Mesodermal cell (in vitro differentiated cells): ENCODE measurements at regions not wholly inside any gene's neighbourhood (a gene's known extent, or its start where the extent isn't known, plus 50 kb on each side); places are given as distances from the start of the nearest gene placed in this dataset.
"Not testable (repeated sequence)": the region's sequence is repeated elsewhere in the genome, so short reads cannot be mapped to it uniquely, and the experiment has no call there.

Experiments used
- H3K27ac ChIP-seq: 2 replicates; pipeline ENCODE4 v1.7.0; 2013; ENCODE audit warnings: mild to moderate bottlenecking, low read depth, low read length, moderate library complexity; ENCODE audit not compliant: severe bottlenecking
- H3K36me3 ChIP-seq: 2 replicates; pipeline ENCODE4 v1.7.1; 2013; ENCODE audit warnings: mild to moderate bottlenecking, low read length, moderate library complexity; ENCODE audit not compliant: control insufficient read depth, insufficient read depth
- H3K4me1 ChIP-seq: one replicate; pipeline ENCODE4 v1.7.1; 2013; ENCODE audit warnings: mild to moderate bottlenecking, low read length; ENCODE audit not compliant: insufficient read depth, control insufficient read depth, poor library complexity, severe bottlenecking
- H3K4me3 ChIP-seq: 2 replicates; pipeline ENCODE4 v1.7.0; 2013; ENCODE audit warnings: low read length, control low read depth, mild to moderate bottlenecking; ENCODE audit not compliant: insufficient read depth, poor library complexity, severe bottlenecking; ENCODE audit errors: extremely low read depth
- H3K9me3 ChIP-seq: 2 replicates; pipeline ENCODE4 v1.7.1; 2013; ENCODE audit warnings: mild to moderate bottlenecking, low read length, moderate library complexity; ENCODE audit not compliant: control insufficient read depth
- WGBS, 2 experiments: methylation state at CpG; one replicate each; pipeline ENCODE4 v1.1.5; 2013; ENCODE audit warnings: missing lambda C conversion rate in 2 of 2; ENCODE audit not compliant: insufficient coverage in 2 of 2; 5-methylcytosine and 5-hydroxymethylcytosine counted together

DNA sequence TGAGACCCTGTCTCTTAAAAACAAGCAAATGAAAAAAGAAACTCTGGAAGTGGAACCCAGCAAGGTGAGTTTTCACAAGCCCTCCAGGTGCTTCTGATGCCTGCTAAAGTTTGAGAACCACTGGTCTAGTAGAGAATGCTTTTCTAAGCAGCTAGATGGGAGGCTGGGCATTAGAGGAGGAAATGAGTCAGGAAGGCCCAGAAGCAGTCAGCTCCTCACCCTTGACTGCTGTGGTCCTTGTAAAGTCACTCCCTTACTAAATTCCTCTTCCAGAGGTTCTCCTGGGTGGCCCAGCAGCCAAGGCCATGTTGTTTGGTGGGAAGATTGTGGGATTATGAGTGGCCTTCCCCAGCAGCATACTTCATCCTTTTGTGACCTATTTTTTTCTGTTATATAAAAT, 52.0 kb upstream of the FYN start:
- no peaks in the 10 kb centered on the region for H3K36me3 ChIP-seq
- H3K4me1 ChIP-seq = peaks cover 10% of the 10 kb centered on the region
- H3K9me3 ChIP-seq = no peaks in the 10 kb centered on the region
- no peak overlapping the region for H3K4me3 ChIP-seq
- no peak overlapping the region for H3K27ac ChIP-seq

DNA sequence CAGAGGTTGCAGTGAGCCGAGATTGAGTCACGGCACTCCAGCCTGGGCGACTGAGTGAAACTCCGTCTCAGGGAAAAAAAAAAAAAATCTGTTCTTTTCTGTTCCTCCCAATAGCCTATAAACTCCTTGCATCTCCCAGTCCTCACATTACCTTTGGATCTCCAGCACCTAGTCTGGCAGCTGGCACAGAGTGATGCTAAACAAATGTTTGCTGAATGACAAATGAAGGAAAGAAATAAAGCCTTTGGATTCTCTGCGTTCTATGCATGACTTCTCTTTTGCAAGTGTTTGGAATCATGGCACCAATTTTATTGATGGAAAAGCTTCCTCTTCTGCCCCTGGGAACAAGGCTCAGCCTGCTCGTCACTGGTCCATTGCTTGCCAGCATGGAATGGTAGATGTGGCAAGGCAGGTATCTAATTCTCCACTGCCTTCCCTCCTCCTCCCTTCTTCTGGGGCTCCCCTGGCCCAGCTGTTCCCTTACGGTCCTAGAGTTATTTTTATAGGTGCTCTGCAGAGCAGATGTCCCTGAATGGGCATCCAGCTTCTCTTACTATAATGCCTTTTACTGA, 53.6 kb upstream of the FYN start:
- 55 to 62% methylated on average over 5 to 6 of the region's 7 CpGs for WGBS, 2 experiments
- H3K27ac ChIP-seq = no peak overlapping the region
- no peak overlapping the region for H3K4me3 ChIP-seq
- H3K36me3 ChIP-seq = no peaks in the 10 kb centered on the region
- H3K4me1 ChIP-seq = peaks cover 10% of the 10 kb centered on the region
- H3K9me3 ChIP-seq = no peaks in the 10 kb centered on the region

DNA sequence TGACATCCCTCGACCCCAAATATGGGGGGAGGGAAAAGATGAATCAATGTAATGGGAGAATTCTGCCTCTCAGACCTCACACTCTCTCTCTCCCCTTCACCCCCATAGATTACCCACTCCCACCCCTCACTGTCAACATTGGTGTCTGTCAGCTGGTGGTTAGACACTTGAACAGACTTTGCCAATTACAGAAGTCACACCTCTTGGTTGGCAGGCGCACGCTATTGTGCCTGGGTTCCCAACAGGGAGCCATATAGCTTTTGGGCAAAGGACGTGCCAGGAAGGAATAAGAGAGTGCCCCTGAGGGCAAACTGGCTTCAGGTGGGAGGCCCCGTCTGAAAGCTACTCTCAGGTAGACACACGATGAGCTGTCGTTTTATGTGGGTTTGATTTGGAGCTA, 54.1 kb upstream of the FYN start:
- WGBS, 2 experiments = 86 to 90% methylated on average over 4 to 6 of the region's 7 CpGs
- Histone ChIP-seq H3K4me1 (peaks cover 10% of the 10 kb centered on the region), H3K36me3 (no peaks in the 10 kb centered on the region), H3K27ac (no peak overlapping the region), H3K4me3 (no peak overlapping the region), H3K9me3 (no peaks in the 10 kb centered on the region)

DNA sequence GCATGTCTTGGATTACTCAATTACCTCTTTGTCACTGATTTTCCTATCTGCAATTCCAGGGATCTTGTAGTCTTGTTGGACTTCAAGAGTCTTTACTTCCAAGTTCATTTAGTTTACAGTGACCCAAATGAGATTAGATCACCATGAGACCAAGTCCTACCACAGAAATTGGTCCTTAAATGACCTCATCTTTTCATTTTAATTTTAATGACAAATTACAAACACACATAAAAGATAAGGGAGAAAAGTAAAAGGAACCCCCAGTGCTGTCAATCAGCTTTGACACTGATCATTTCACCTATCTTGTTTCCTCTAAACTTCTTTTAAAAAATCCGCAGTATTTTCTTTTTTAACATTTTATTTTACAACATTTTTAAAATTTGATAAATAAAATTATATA, 54.9 kb upstream of the FYN start:
- H3K4me1 ChIP-seq = peaks cover 10% of the 10 kb centered on the region
- no peaks in the 10 kb centered on the region for H3K36me3 ChIP-seq
- H3K9me3 ChIP-seq = no peaks in the 10 kb centered on the region
- no peak overlapping the region for H3K27ac ChIP-seq
- H3K4me3 ChIP-seq = no peak overlapping the region
- no CpG with 5 or more reads among the region's 1 CpG for WGBS, 2 experiments

DNA sequence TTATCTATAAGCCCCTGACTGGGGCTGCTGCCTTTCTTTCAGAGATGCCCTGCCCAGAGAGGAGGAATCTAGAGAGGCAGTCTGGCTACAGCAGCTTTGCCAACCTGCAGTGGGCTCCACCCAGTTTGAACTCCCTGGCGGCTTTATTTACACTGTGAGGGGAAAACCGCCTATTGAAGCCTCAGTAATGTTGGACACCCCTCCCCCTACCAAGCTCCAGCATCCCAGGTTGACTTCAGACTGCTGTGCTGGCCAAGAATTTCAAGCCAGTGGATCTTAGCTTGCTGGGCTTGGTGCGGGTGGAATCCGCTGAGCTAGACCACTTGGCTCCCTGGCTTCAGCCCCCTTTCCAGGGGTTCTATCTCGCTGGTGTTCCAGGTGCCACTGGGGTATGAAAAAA, 61.4 kb upstream of the FYN start:
- 65 to 88% methylated on average over 4 to 5 of the region's 5 CpGs for WGBS, 2 experiments
- not testable (repeated sequence) for H3K36me3 ChIP-seq, H3K4me3 ChIP-seq, H3K4me1 ChIP-seq, H3K27ac ChIP-seq, H3K9me3 ChIP-seq

DNA sequence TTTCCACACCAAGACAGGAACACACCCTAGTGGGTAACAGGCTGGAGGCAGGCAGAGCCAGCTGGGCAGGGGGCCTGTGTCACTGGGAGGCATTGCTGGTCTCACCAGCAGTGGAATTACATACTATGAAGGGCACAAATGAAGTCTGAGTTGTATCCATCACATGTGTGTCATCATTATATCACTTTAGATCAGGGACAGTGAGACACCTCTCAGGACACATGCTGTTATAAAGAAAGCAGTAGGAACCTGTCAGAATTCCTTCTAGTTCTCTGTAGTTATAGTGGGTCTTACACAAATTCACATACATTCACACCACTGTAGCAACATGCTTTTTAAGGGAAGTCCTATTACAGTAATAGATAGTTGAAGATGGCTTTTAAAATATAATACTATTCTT, 63.5 kb upstream of the FYN start:
- no peak overlapping the region for H3K4me3 ChIP-seq
- no peaks in the 10 kb centered on the region for H3K36me3 ChIP-seq
- H3K9me3 ChIP-seq = no peaks in the 10 kb centered on the region
- H3K27ac ChIP-seq = no peak overlapping the region
- no peaks in the 10 kb centered on the region for H3K4me1 ChIP-seq

DNA sequence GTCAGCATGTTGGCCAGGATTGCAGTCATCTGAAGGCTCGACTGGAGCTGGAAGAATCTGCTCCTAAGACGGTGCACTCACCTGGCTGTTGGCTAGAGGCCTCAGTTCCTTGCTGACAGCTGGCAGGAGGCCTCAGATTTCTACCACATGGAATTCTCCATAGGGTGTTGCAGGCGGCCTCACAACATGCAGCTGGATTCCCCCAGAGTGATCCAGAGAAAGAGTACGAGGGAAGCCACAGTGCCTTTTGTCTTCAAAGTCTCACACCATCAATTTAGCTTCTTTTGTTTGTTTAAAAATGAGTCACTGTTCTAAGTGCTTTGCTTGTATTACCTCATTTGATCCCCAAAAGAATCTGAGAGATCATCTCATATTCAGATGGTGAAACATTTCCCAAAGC, 65.5 kb upstream of the FYN start:
- no peak overlapping the region for H3K4me3 ChIP-seq

DNA sequence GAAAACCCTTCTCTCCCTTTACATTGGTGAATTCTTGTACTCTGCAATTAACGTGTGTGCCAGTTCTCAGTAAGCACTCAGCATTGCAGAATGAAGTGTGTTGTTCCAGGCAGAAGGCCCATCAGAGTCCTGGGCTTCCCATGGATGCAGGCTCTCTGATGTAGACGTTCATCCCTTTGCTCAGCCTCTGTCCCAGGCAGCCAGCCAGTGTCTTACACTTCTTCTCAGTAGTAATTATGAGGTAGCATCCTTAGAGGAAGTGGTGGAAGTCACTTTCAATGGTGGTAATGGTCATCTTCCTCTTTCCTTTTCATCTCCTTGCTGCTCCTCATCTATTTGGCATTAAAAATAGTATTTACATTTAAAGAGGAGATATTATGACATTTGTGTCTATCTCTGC, 66.7 kb upstream of the FYN start:
- Histone ChIP-seq H3K4me3 (no peak overlapping the region), H3K27ac (no peak overlapping the region), H3K36me3 (no peaks in the 10 kb centered on the region), H3K4me1 (no peaks in the 10 kb centered on the region), H3K9me3 (peaks cover 8% of the 10 kb centered on the region)
- WGBS, 2 experiments = 80 to 82% methylated on average over 1 to 2 of the region's 2 CpGs

More for the DNA sequence above, 65.5 kb upstream of the FYN start:
- Histone ChIP-seq H3K9me3 (peaks cover 8% of the 10 kb centered on the region), H3K36me3 (no peaks in the 10 kb centered on the region), H3K4me1 (no peaks in the 10 kb centered on the region), H3K27ac (no peak overlapping the region)
- WGBS, 2 experiments = 80 to 89% methylated on average over 2 to 3 of the region's 4 CpGs

DNA sequence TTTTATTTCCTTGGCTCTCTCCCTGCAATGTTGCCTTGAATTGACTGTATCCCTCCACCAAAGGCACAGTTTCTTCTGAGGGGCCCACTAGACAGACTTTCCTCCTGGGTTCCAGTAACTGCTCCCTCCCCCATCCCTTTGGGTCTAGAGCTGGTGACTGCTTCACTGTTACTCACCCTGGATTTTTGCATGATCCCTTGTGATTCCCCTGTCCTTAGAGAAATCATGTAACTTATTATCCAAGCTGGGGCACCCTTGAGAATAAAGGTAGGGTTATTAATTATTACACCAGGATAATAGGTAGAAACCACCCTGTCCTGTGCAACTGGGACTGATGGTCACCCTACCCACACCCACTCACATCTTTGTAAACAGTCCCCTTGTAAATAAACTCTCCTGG, 67.5 kb upstream of the FYN start:
- peaks cover 8% of the 10 kb centered on the region for H3K9me3 ChIP-seq
- H3K36me3 ChIP-seq = no peaks in the 10 kb centered on the region
- no peak overlapping the region for H3K4me3 ChIP-seq
- no peaks in the 10 kb centered on the region for H3K4me1 ChIP-seq
- no peak overlapping the region for H3K27ac ChIP-seq

DNA sequence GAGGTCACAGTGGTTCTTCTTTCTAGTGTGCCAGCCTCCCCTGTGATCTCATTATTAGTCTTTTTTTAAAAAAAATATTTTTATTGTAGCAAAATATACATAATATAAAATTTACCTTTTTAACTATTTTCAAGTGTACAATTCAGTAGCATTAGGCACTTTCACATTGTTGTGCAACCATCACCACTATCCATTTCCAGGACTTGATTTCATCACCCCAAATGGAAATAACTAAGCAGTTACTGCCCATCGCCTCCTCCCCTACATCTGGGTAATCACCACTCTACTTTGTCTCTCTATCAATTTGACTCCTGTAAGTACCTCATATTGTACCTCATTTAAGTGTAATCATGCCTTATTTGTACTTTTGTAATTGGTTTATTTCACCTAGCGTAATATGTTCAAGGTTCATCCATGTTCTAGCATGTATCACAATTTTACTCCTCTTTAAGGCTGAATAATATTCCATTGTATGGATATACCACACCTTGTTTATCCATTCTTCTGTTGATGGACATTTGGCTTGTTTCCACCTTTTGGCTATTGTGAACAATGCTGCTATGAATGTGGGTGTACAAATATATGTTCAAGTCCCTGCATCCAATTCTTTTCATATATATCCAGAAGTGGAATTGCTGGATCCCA, 68.6 kb upstream of the FYN start:
- WGBS, 2 experiments = 71 to 100% methylated on average over 1 of the region's 2 CpGs
- Histone ChIP-seq H3K36me3 (no peaks in the 10 kb centered on the region), H3K4me3 (no peak overlapping the region), H3K27ac (no peak overlapping the region), H3K9me3 (peaks cover 8% of the 10 kb centered on the region), H3K4me1 (no peaks in the 10 kb centered on the region)

DNA sequence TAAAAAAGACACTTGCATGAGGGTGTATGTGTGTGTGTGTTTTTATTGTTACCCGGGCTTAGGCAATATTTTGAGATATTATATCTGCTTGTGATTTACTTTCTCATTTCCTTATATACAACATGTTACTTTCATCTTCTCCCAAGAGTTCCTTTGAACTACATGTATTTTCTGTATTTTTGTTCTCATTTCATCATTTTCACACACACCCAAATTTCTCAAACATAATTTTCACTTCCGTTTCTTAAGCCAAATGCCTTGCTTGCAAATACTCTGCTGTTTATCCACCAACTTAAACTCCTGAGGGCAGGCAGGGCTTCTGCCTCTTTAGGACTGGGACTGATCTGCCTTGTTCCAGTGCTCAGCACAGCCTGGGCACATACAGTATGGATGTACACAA, 69.3 kb upstream of the FYN start:
- Histone ChIP-seq H3K36me3 (no peaks in the 10 kb centered on the region), H3K4me1 (no peaks in the 10 kb centered on the region), H3K9me3 (peaks cover 8% of the 10 kb centered on the region), H3K4me3 (no peak overlapping the region), H3K27ac (no peak overlapping the region)
- 100% methylated on average over 1 of the region's 2 CpGs for WGBS, 2 experiments
